ENCODE measurements at regions not wholly inside any gene's neighbourhood (a gene's known extent, or its start where the extent isn't known, plus 50 kb on each side); places are given as distances from the start of the nearest gene placed in this dataset.
"Not testable (repeated sequence)": the region's sequence is repeated elsewhere in the genome, so short reads cannot be mapped to it uniquely, and the experiment has no call there.

DNA sequence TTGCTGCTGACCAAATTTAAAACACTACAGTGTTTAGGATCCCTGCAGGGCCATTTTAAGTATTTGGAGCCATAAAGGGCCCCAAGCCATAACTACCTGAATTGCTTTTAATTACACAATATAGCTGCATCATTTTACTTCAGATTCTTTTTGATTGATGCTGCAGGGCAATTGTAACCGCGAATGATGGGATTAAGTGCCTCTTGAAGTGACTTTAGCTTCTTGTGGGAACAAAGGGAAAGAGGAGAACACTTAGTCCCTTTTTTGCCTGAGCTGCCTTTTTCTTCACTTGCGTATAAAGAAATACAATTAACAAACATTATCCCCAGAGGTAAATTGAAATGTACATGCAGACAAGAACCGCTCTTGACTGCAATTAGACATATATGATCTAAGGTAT lies 228.5 kb downstream of the ZIC5 start:
- DNase-seq = no peak

DNA sequence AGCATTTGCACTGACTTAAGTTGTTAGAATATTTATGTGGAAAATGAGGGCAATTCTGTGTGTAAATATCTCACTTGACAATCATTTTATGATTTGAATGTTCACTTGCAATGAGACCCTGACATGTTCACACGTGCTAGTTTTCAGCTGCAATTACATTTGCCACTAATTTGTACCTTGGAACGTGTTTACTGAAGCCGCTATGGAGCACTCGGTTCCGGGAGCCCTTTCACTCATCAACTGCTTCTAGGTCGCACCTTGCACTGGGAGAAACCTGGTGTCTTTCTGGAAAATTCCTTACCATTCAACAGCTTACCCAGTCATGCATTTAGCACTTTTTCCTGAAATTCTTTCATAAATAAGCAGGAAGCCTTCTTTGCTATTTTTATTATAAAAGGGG lies 229.6 kb downstream of the ZIC5 start:
- DNase-seq = no peak

DNA sequence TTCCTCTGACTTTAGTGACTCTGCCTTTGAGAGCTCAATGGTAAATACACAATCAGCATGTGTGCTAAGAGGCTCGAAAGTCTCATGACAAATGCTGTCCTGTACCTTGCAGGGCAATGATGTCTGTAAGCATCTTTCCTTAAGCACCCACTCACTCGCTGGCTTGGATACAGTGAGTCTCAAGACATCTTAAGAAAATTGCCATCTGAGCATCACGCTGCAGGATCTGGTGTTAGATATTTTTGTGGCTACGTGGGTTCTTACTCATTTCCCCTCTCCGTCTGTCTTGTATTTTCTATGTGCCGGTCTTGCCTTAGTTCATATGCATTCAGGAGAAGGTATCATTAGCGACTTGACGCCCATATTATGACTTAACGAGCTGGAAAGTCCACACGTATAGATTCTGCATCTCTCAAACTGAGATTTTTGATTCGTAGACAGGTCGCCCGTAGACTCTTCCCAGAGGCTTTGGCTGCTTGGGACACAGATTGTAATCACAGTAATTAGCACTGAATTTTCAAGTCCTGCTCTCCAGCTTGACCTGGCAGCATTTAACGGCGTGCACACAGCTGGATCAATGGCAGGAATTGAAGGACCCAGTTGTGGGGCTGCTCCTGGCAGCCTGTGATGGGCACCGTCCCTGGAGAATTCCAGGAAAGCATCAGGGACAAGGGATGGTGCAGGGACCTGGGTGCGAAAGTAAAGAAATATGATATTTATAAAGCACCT lies 231.2 kb downstream of the ZIC5 start:
- DNase-seq = peak in 1 of 58 donors; percentile 30

DNA sequence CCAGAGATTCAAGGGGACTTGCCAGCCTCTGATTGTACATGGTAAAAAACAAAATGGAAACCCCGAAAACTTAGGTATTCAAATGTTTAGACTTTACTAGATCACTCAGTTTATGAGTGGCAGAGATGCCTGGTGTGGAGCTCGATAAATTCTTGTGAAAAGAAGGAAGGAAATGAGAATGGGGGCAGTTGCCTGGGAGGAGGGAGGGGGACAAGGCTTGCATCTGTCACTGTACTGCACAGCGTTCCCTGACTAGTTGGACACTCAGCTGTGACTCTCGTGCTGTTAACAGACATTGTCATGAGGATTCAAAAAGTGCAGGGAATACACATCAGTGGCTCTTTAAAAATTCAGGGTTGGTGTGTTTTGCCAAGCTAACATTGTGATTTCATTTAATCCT lies 232.9 kb downstream of the ZIC5 start:
- DNase-seq = no peak

DNA sequence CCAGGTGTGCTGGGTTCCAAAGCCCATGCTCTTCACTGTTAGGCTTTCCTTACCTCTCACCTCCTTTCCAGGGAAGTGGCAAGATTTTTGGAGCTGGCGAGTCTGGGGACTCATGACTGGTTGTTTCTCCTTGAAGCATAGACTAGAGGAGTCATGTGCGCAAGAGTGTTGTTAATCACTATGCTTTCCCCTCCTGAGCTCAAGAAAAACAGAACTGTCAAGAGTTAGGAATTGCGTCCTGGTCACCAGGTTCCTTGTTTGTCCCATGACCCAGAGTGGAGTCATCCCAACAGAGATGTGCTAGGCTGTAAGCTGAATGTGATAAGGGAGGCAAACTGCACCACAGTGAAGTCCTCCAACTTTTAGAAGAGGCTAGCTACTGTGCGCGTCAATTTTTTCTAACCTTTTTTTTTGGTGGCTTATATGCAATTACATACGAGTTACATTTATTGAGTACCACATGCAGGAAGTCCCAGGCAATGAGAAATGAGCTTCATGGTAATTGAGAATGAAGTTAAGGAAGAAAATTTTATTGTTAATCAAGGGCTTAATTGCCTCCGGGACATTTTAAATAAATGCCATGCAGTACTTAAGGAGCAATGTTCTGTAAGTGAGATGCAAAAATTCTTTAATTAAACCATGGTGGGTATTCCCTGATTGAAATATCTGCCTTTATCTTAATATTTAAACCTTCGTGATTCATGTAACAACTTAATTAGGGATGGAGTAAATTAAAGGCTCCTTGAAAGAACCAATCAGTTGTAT lies 233.9 kb downstream of the ZIC5 start:
- DNase-seq = no peak

DNA sequence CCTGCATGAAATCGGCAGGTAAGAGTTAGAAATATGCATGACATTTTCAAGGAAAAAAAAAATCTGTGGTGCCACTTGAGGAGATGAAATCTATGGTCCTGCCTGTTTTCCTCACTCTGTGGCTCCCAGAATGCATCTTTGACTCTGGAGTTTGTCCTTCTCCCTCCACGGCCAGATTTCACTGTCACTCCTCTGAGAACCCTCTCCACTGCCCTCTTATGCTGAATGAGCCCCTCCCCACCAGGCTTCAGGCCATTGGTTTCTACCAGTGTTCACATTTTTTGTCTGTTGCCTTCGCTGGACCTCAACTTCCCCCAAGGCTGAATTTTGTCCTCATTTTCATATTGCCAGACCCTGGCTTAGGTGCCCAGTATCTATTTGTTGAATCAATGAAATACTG lies 235.0 kb downstream of the ZIC5 start:
- no peak for DNase-seq

DNA sequence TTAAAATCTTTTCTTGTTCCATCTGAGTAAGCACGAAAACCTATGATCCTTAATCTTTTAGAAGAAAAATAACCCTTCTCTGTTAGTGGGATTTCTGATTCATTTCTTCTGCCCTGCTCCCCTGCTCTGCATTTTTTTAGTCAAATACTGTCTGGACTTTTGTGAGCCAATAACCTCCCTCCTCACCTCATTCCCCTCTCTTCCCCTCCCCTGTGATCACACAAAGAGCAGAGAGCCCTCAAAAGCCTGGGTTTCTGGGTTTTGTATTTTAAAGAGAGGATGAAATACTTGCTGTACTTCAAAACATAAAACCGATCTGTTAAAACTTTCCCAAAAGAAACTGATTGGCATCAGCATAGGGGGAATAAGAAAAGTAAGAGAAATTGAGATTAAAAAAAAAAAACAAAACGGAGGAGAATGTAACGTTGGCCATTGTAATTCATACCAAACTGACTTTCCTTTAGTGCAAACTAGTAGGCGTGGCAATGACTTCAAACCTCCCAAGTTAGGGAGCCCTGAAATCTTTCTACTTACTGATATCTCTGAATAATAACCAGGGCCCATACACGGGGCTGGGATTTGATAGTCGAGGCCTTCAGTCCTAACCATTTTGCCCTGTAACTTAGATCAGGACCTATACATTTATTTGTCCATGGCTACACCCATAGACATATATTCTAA lies 232.9 kb downstream of the TM9SF2 start:
- no peak for DNase-seq

DNA sequence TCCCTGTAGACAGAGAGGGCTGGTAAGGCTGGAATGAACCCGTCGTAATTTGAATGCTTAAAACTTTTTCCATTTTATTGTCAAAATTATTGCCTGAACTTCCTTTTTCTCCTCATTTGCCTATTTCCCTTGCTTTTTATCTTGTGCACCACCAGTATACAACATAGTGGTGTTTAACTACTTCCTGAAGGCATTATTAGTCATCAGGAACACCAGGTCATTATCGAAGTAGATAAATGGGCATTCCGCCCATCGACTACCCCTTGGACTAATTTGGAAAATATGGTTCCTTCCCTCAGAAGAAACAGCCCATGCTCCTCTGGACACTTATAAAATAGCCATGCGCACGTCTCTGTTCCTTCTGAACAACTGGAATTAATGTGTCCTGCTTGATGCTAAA lies 232.1 kb downstream of the TM9SF2 start:
- DNase-seq = no peak

DNA sequence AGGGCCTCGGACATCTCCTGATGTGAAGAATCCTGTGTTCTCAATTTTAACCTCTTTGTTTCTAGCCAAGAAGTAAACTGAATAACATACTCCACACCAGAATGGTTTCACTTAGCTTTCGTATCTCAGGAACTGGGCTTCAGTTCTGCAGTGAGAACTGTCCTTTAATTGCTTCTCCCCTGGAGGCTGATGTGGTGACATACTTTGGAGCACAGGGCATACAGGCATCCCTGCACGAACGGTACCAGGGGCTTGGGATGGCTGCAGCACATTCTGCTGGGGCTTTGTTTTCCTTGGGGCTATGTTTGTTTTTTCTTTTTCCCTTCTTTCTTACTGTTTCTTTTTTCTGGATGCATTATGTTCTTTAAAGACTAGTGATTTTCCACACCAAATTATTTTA lies 230.5 kb downstream of the TM9SF2 start:
- DNase-seq = no peak

DNA sequence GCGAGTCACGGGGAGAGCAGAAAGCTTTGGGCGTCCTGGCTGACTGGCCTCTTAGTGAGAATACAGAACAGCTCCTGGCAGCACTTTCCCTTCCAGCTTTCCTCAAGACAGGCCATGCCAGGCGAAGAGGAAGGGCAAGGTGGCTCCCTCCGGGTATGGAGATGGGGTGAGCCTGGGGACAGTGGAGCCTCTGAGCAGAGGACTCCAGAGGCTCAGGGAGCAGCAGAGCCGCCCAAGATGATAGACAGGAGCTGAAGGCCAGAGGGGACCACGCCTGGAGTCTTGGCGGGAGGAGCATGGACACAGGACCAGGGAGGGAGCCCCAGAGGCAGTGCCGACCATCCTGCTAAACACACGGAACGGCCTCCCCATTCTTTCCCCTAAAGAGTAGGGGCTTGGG lies 229.1 kb downstream of the TM9SF2 start:
- no peak for DNase-seq

DNA sequence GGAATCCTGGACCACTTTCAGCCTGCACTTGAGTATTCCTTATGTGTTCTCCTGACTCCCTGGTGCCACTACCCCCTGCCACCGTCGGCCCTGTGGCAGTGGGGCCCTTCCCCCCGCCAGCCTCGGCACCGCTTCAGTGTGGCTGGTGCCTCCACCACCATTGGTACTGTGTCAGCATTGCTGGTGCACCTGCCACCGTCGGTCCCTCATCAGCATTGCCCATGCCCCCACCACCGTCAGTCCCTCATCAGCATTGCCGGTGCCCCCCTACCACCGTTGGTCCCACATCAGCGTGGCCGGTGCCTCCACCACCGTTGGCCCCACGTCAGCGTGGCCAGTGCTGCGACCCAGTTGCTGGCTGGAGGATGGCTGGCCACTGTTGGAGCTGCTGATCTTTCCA lies 228.5 kb downstream of the TM9SF2 start:
- no peak for DNase-seq

DNA sequence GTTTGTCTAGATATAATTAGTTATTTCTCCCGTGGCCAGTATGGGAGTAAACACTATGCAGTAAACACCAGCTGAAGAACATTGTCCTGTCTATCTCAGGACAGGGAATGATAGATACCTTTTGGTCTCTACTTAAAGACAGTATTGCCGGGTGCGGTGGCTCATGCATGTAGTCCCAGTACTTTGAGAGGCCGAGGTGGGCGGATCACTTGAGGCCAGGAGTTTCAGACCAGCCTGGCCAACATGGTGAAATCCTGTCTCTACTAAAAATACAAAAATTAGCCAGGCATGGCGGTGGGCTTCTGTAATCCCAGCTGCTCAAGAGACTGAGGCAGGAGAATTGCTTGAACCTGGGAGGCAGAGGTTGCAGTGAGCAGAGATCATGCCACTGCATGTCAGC lies 226.4 kb downstream of the TM9SF2 start:
- not testable (repeated sequence) for DNase-seq

DNA sequence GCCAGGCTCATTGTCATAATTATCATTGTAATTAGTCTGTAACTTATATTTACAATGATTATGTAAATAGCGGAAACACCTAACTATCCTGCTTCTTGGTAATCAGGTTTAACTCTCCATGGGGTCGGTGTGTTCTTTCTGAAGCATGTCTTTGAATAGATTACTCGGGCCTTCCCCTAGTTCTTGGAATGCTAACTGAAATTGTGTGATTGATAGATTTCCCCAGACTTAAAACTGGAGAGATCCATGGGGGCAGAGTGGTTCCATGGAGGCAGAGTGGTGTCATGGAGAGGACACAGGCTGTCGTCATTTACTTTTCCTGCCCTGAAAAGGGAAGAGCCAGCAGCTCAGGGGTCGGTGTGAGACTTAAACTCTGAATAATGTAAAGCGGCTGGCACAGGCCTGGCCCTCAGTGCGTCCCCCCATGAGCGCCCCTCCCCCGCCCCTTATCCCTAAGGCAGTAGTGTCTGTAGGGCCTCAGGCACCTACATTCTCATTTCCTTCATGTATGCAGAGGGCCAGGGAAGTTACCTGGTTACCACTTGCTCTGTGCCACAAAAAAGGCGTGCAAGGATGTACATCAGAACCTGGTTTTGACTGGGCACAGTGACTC lies 225.1 kb downstream of the TM9SF2 start:
- no peak for DNase-seq

DNA sequence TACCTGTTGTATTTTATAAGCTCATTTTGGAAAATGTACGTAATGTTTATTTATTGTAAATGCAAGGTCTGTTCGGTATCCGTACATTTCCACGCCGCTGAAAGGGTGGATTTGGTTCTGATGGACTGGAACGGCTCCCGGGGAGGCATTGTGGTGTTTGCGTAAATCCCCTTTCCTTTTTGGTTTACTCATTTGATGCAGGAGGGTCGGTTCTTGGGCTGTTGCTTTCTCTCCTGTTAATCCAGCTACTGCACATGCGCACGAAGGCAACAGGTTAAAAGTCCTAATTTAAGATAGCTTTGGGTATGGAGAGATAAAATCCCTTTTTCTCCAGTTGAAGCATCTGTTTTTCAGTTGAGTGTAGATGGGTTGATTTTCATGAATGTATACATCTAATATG lies 224.4 kb downstream of the TM9SF2 start:
- DNase-seq = no peak

DNA sequence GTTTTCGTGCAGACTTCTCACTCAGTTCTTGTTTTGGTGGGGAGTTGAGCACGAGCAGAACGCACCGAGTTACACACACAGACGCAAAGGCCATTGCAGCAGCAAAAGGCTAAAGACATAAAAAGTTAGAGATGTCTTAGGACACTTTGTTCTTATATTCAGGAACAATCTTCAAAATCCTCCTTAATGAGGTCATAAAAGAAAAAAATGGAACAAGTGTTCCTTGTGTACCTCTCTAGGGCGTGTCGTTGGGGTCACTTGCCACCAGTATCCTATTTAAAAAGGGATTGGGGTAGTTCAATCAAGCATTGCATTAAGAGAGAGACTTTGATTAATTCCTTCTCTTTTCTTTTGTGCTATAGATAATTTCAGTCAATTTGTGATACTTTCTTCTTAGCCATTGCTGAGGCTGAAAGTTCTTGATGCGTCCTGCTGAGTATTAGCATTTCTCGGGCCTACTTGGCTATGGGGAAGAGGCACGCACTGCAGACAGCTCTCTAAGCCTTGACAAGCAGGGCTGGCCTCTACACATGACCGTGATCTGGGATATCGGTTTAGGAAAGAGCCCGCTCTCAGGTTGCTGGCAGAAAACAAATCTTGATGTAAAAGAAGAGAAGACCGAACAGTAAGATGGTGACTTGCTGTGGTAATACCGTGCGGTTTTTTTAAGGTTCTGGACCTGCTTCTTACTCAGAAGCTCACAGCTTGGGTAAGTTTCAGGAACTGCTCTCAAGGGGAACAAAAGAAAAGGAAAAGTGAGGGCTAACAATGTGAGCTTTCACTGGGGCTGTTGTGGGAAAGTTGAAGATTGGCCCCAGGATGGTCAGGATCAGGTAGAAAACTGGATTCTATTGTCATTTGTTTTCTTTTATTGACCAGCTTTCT lies 223.6 kb downstream of the TM9SF2 start:
- no peak for DNase-seq

DNA sequence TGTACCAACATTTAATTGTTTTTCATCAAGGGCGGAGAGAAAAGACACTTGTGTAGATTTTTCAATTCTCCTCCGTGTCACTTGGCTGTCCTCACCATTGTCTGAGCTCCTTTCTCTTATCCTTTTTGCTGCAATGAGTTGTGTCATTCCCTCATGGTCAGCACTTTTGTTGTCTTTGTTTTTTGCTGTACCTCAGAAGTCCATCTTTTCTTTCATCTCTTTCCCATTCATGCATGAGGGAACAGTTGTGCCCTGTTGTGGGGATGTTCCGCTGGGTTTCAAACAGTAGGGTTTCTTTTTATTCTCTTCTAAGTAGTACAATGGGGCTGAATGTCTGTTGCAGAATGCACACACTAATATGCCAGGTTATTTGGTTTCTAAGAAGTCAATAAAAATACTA lies 222.6 kb downstream of the TM9SF2 start:
- no peak for DNase-seq

DNA sequence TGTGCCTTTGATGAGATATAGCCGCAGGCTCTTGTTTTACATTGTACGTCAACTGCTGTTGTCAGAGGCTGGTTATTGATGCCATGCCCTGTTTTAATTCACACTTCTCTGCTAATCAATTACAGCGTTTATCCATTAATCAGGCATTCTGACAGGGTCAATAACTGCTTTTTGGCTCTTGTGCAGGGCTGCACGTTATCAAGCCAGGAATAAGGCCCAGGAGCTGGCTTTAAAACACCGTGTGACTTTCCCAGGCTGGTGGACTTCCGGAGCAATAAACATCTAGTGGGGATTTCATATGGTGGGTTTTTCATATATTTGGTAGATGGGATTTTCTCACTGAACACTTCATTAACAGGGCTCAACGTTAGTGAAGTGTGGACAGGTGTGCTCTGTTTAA lies 221.7 kb downstream of the TM9SF2 start:
- no peak for DNase-seq

DNA sequence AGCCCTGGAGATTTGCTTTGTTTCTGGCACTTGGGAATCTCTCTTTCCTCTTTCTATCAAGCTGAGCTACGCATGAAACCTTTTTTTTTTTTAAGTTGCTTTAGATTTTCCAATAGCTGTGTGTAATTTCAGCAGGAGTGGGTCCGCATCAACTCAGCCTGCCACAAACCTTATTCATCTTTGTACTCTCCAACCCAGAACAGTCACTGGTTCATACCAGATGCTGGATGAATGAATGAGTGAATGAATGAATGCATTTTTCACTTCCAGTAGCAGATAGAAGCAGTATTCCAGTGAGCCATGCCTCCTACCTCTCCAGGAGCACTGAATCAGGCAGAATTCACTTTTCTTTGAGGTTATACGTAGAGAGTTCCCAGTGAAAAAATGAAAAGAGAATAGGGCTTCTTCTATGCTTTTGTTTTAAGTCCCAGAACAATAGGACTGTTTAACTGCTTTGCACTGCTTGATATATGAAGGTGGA lies 221.1 kb downstream of the TM9SF2 start:
- no peak for DNase-seq

DNA sequence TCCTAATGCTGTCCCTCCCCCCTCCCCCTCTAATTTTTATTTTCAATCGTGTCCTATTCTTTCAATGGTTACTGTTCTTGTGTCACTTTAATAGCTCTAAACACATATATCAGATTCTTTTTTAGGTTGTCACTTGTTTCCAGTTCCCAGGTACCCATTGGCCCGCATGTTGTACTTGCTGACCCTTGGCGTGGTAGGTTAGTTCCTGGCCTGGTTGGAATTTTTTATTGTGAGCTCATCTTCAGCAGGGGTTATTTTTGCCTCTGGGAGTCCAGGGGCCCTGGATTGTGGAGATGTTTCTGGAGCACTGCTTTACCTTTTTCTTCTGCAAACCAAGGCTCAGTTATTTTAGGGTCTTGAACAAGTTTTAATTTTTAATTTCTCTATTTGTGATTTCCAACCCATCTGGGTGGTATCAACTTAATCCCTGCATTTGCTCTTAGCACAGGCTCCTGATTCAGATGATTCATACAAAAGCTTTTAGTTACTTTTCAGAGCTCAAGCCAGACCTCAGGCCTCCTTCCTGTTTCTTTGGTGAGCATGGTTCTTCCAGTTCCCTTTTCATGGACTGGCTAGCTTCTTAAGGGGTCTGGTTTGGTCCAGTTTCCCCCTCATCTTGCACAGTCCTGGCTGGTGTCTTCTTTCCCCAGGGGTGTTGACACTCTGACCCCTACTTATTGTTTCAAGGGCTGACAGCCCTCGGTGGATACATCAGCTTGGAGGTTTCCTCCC lies 220.5 kb downstream of the TM9SF2 start:
- DNase-seq = no peak
